ENCODE measurements at regions not wholly inside any gene's neighbourhood (a gene's known extent, or its start where the extent isn't known, plus 50 kb on each side); places are given as distances from the start of the nearest gene placed in this dataset.

- WGBS (ENCODE audit: insufficient coverage, insufficient replicate concordance, low lambda C conversion rate, missing lambda C conversion rate) = 38% methylated on average over 5 of the region's 5 CpGs
- FAIRE-seq = no peak
- POLR2A ChIA-PET = no interaction called here
These were observed 334.0 kb upstream of the NAV3 start for GRCh38 chr12:77496714-77497113.

DNA sequence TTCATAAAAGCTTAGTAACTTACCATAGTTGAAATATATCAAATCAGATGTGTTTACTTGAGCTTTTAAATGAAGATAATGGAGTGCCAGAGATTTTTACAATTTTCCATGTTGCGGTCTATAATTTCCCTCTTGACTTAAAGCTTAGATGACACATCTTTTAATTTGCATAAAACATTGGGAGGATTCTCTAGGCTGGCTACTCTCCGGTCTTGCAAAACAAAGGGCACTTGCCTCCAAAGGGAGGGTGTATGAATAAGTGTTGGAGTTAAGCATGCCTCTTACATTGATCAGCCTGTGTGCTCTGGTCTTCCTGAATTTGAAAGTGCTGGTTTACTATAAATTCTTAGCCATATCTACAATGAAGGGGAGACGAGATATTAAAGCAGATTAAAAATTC is 336.4 kb upstream of the NAV3 start:
- BruUV-seq (replicated peaks) = no TSS peak
- Histone ChIP-seq H3K27me3 (replicated peaks in 1 of 2; ENCODE audit: control insufficient read depth in 2 of 2, insufficient read depth in 2 of 2, low read length in 1 of 2) (no peaks in the 10 kb centered on the region), H3K79me2 (ENCODE audit: control insufficient read depth, insufficient read depth, low read length) (no peaks in the 10 kb centered on the region), H3K9ac (ENCODE audit: control insufficient read depth, insufficient read depth, low read length) (no peak overlapping the region), H2AFZ (ENCODE audit: control insufficient read depth, low read depth, low read length) (no peak overlapping the region), H3K27ac (ENCODE audit: control insufficient read depth, insufficient read depth) (no peak overlapping the region), H3K4me1 (ENCODE audit: control insufficient read depth, insufficient read depth, low read length) (no peaks in the 10 kb centered on the region), H4K20me1 (ENCODE audit: control insufficient read depth, insufficient read depth) (no peaks in the 10 kb centered on the region; the same call in 1 of the 2 replicates), H3K36me3 (ENCODE audit: control insufficient read depth in 2 of 2, insufficient read depth in 2 of 2, low read length in 1 of 2) (no peaks in the 10 kb centered on the region), H3K4me3 (no peak overlapping the region), H3K9me3 (replicated peaks; ENCODE audit: control insufficient read depth, insufficient read depth, low read length) (no peaks in the 10 kb centered on the region), H3K4me2 (ENCODE audit: control insufficient read depth, insufficient read depth) (no peak overlapping the region)
- ChIA-PET RAD21 (ENCODE audit: unreplicated experiment) (interaction anchor here (0.9 kb wide), 1 partner anchor 8 kb away, joined by 3 read pairs; no protein-coding TSS in a partner anchor), POLR2A (no interaction called here), CTCF (no interaction called here), SMC1A (ENCODE audit: uncharacterized antibody, unreplicated experiment) (no interaction called here)
- FAIRE-seq (no peak), ATAC-seq (no peak), DNase-seq (ENCODE audit: low read depth, low spot score) (no peak)
- in situ Hi-C loops (cut with MboI) (no loop called here), intact Hi-C loops (cut with micrococcal nuclease; ENCODE audit: unreplicated experiment) (no loop called here)
- TF ChIP-seq SUZ12 (IDR thresholded peaks at IDR 0.05; ENCODE audit: unreplicated experiment) (no peak), GABPA (IDR thresholded peaks at IDR 0.05; ENCODE audit: low read depth) (no peak), HDAC2 (IDR thresholded peaks at IDR 0.05) (no peak), JUNB (IDR thresholded peaks at IDR 0.05) (no peak)
- 5% methylated on average over 3 of the region's 3 CpGs for WGBS (ENCODE audit: insufficient coverage, insufficient replicate concordance, low lambda C conversion rate, missing lambda C conversion rate)

More at GRCh38 chr12:77496714-77497113, 334.0 kb upstream of the NAV3 start:
- no peak overlapping the region for H2AFZ ChIP-seq (ENCODE audit: control insufficient read depth, low read depth, low read length)
- no peaks in the 10 kb centered on the region for H3K36me3 ChIP-seq (ENCODE audit: control insufficient read depth in 2 of 2, insufficient read depth in 2 of 2, low read length in 1 of 2)
- no peaks in the 10 kb centered on the region for H4K20me1 ChIP-seq (ENCODE audit: control insufficient read depth, insufficient read depth)
- in situ Hi-C loops (cut with MboI) = no loop called here
- intact Hi-C loops (cut with micrococcal nuclease; ENCODE audit: unreplicated experiment) = no loop called here
- H3K4me2 ChIP-seq (ENCODE audit: control insufficient read depth, insufficient read depth) = no peak overlapping the region
- no peaks in the 10 kb centered on the region for H3K4me1 ChIP-seq (ENCODE audit: control insufficient read depth, insufficient read depth, low read length)
- no peak overlapping the region for H3K4me3 ChIP-seq
- H3K27ac ChIP-seq (ENCODE audit: control insufficient read depth, insufficient read depth) = no peak overlapping the region
- RAD21 ChIA-PET (ENCODE audit: unreplicated experiment) = no interaction called here
- no TSS peak for BruUV-seq (replicated peaks)
- H3K27me3 ChIP-seq (replicated peaks in 1 of 2; ENCODE audit: control insufficient read depth in 2 of 2, insufficient read depth in 2 of 2, low read length in 1 of 2) = no peaks in the 10 kb centered on the region
- H3K79me2 ChIP-seq (ENCODE audit: control insufficient read depth, insufficient read depth, low read length) = no peaks in the 10 kb centered on the region
- SMC1A ChIA-PET (ENCODE audit: uncharacterized antibody, unreplicated experiment) = no interaction called here
- TF ChIP-seq POU2F2 (IDR thresholded peaks at IDR 0.05; ENCODE audit: borderline replicate concordance, low read depth, low read length) (no peak), JUND (IDR thresholded peaks at IDR 0.05; ENCODE audit: low read depth, low read length) (no peak)
- H3K9ac ChIP-seq (ENCODE audit: control insufficient read depth, insufficient read depth, low read length) = no peak overlapping the region
- CTCF ChIA-PET = no interaction called here
- no peaks in the 10 kb centered on the region for H3K9me3 ChIP-seq (replicated peaks; ENCODE audit: control insufficient read depth, insufficient read depth, low read length)
- ATAC-seq (peak; percentile 67), DNase-seq (ENCODE audit: low read depth, low spot score) (no peak)

Measured in GM12878 (cell line).